WTC11 (cell line): ENCODE measurements at regions not wholly inside any gene's neighbourhood (a gene's known extent, or its start where the extent isn't known, plus 50 kb on each side); places are given as distances from the start of the nearest gene placed in this dataset.

Source experiments
- ATAC-seq: fragments of 200-7000 bp; cut with Tn5 transposase; 2 replicates; pipeline ENCODE4 v1.10.0; 2021; ENCODE audit warnings: mild to moderate bottlenecking, moderate library complexity
- CTCF ChIA-PET: fragments of 300-600 bp; sonication (Branson Sonifier 250); formaldehyde crosslinking; loops from one replicate; lab custom pipeline; 2021; ENCODE audit warnings: antibody characterized with exemption; lab: Charles Lee
- POLR2A ChIA-PET: fragments of 350-600 bp; sonication (Branson Sonifier 250); formaldehyde crosslinking; loops from one replicate; lab custom pipeline; 2021; ENCODE audit warnings: antibody characterized with exemption; lab: Charles Lee
- DNase-seq: peaks from one replicate; pipeline ENCODE4 v3.0.0; 2021; ENCODE audit warnings: low spot score
- H3K27ac Mint-ChIP-seq: 2 replicates; pipeline ENCODE4 v1.8.0; 2021; ENCODE audit warnings: mixed read lengths
- H3K27me3 Mint-ChIP-seq: 2 replicates; pipeline ENCODE4 v1.8.0; 2021; ENCODE audit warnings: low read depth, mild to moderate bottlenecking, moderate library complexity, mixed read lengths
- H3K36me3 Mint-ChIP-seq: 2 replicates; pipeline ENCODE4 v1.8.0; 2021; ENCODE audit warnings: mixed read lengths
- H3K4me1 Mint-ChIP-seq: 2 replicates; pipeline ENCODE4 v1.8.0; 2022; ENCODE audit warnings: mixed read lengths
- H3K4me3 Mint-ChIP-seq: 2 replicates; pipeline ENCODE4 v1.8.0; 2021; ENCODE audit warnings: mild to moderate bottlenecking, moderate library complexity, mixed read lengths
- H3K9me3 Mint-ChIP-seq: 2 replicates; pipeline ENCODE4 v1.8.0; 2021; ENCODE audit warnings: mixed read lengths
- ETV6 ChIP-seq: sonication (generic); formaldehyde crosslinking; IDR thresholded peaks from 2 replicates; pipeline ENCODE4 v1.8.1; 2022; ENCODE audit warnings: mild to moderate bottlenecking, missing genetic modification reagents
- FOXK1 ChIP-seq: sonication (generic); formaldehyde crosslinking; IDR thresholded peaks from 2 replicates; pipeline ENCODE4 v1.8.0; 2022; ENCODE audit warnings: mild to moderate bottlenecking, moderate library complexity, missing genetic modification reagents
- NR2C2 ChIP-seq: sonication (generic); formaldehyde crosslinking; IDR thresholded peaks from 2 replicates; pipeline ENCODE4 v1.8.0; 2022; ENCODE audit warnings: mild to moderate bottlenecking, missing genetic modification reagents
- NR3C1 ChIP-seq: sonication (generic); formaldehyde crosslinking; conservative IDR thresholded peaks from 2 replicates; pipeline ENCODE4 v1.8.1; 2023; ENCODE audit warnings: low read depth, mild to moderate bottlenecking, missing genetic modification reagents
- RELA ChIP-seq: sonication (generic); formaldehyde crosslinking; IDR thresholded peaks from 2 replicates; pipeline ENCODE4 v1.8.1; 2022; ENCODE audit warnings: missing genetic modification reagents, mild to moderate bottlenecking, borderline replicate concordance
- RORB ChIP-seq: fragments of 250-450 bp; sonication (Bioruptor Pico); IDR thresholded peaks from 2 replicates; pipeline ENCODE4 v1.9.0; 2021; ENCODE audit warnings: mild to moderate bottlenecking
- SMAD4 ChIP-seq: sonication (generic); formaldehyde crosslinking; IDR thresholded peaks from 2 replicates; pipeline ENCODE4 v1.8.0; 2022; ENCODE audit warnings: mild to moderate bottlenecking, missing genetic modification reagents
- SP1 ChIP-seq: sonication (generic); formaldehyde crosslinking; conservative IDR thresholded peaks from 2 replicates; pipeline ENCODE4 v1.8.1; 2022; ENCODE audit warnings: missing genetic modification reagents
- TEAD1 ChIP-seq: sonication (generic); formaldehyde crosslinking; IDR thresholded peaks from 2 replicates; pipeline ENCODE4 v1.8.0; 2022; ENCODE audit warnings: mild to moderate bottlenecking, missing genetic modification reagents
- TP53 ChIP-seq: sonication (generic); formaldehyde crosslinking; IDR thresholded peaks from 2 replicates; pipeline ENCODE4 v1.8.1; 2023; ENCODE audit warnings: mild to moderate bottlenecking, missing genetic modification reagents
- ZBTB21 ChIP-seq: sonication (generic); formaldehyde crosslinking; IDR thresholded peaks from 2 replicates; pipeline ENCODE4 v1.8.1; 2023; ENCODE audit warnings: mild to moderate bottlenecking, missing genetic modification reagents, borderline replicate concordance
- ZNF671 ChIP-seq: fragments of 250-450 bp; sonication (Bioruptor Pico); IDR thresholded peaks from 2 replicates; pipeline ENCODE4 v1.8.0; 2021; ENCODE audit warnings: mild to moderate bottlenecking
- TF ChIP-seq, protein P1 (sequence below): sonication (generic); formaldehyde crosslinking; IDR thresholded peaks from 2 replicates; pipeline ENCODE4 v1.8.1; 2023; ENCODE audit warnings: mild to moderate bottlenecking, missing genetic modification reagents
- TF ChIP-seq, protein P2 (sequence below): sonication (generic); formaldehyde crosslinking; IDR thresholded peaks from 2 replicates; pipeline ENCODE4 v1.8.0; 2023; ENCODE audit warnings: missing genetic modification reagents
- TF ChIP-seq, protein P3 (sequence below): sonication (generic); formaldehyde crosslinking; IDR thresholded peaks from 2 replicates; pipeline ENCODE4 v1.8.1; 2023; ENCODE audit warnings: mild to moderate bottlenecking, missing genetic modification reagents, moderate library complexity
- TF ChIP-seq, protein P4 (sequence below): fragments of 250-450 bp; sonication (Bioruptor Pico); IDR thresholded peaks from 2 replicates; pipeline ENCODE4 v2.1.2; 2022; ENCODE audit warnings: mild to moderate bottlenecking, moderate library complexity
- TF ChIP-seq, protein P5 (sequence below): sonication (generic); formaldehyde crosslinking; IDR thresholded peaks from 2 replicates; pipeline ENCODE4 v1.8.0; 2023; ENCODE audit warnings: mild to moderate bottlenecking, missing genetic modification reagents
- TF ChIP-seq, protein P6 (sequence below): sonication (generic); formaldehyde crosslinking; IDR thresholded peaks from 2 replicates; pipeline ENCODE4 v1.8.1; 2022; ENCODE audit warnings: low read depth, missing genetic modification reagents, borderline replicate concordance

DNA sequence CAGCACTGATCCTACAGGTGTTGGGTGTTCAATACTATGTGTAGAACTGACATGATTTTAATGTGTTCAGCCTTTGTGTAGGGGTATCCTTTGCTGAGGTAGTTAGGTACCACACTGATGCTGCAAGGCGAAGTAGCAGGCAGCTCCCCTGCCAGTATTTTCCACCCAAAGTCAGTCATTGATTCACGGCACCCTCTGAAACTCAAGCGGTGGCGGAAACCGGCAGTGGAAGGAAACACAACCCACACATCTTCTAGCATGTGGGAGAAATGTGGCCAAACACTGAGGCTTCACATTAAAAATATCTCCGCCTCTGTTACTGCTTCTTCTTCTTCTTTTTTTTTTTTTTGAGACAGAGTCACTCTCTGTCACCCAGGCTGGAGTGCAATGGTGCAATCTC, 126.3 kb downstream of the AASDH start:
- H3K27me3 Mint-ChIP-seq = peaks cover 4% of the 10 kb centered on the region; the same call in 1 of the 2 replicates
- no peak for DNase-seq
- no peak overlapping the region for H3K4me3 Mint-ChIP-seq
- TF ChIP-seq SP1 (CRISPR knock-in tag) (no peak), NR3C1 (CRISPR knock-in tag) (no peak), TEAD1 (CRISPR knock-in tag) (no peak), ZNF671 (CRISPR knock-in tag) (no peak), ETV6 (CRISPR knock-in tag) (no peak), TP53 (CRISPR knock-in tag) (no peak), ZBTB21 (CRISPR knock-in tag) (no peak)
- TF ChIP-seq, protein P1, sequence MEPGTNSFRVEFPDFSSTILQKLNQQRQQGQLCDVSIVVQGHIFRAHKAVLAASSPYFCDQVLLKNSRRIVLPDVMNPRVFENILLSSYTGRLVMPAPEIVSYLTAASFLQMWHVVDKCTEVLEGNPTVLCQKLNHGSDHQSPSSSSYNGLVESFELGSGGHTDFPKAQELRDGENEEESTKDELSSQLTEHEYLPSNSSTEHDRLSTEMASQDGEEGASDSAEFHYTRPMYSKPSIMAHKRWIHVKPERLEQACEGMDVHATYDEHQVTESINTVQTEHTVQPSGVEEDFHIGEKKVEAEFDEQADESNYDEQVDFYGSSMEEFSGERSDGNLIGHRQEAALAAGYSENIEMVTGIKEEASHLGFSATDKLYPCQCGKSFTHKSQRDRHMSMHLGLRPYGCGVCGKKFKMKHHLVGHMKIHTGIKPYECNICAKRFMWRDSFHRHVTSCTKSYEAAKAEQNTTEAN (CRISPR knock-in tag) = no peak
- TF ChIP-seq, protein P2, sequence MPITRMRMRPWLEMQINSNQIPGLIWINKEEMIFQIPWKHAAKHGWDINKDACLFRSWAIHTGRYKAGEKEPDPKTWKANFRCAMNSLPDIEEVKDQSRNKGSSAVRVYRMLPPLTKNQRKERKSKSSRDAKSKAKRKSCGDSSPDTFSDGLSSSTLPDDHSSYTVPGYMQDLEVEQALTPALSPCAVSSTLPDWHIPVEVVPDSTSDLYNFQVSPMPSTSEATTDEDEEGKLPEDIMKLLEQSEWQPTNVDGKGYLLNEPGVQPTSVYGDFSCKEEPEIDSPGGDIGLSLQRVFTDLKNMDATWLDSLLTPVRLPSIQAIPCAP (CRISPR knock-in tag) = no peak
- peaks cover 13% of the 10 kb centered on the region for H3K4me1 Mint-ChIP-seq
- POLR2A ChIA-PET = no interaction called here
- peaks cover 22% of the 10 kb centered on the region for H3K36me3 Mint-ChIP-seq
- no peak overlapping the region for H3K27ac Mint-ChIP-seq
- H3K9me3 Mint-ChIP-seq = peaks cover 28% of the 10 kb centered on the region
- CTCF ChIA-PET = no interaction called here
- ATAC-seq = no peak

DNA sequence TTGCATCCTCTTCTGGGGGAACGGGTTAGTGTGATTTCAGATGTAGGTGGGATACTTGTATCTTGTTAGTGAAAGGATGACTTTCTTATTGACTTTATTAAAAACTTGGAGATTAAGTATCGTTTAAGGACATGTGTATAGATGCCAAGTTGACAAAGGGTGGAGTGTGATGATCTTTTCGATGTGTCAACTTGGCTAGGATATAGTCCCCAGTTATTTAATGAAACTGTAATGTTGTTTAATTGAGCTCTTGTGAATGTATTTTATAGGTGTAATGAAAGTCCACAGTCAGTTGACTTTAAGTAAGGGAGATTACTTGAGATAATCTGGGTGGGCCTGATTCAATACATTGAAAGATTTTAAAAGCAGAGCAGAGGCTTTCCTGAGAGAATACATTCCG, 127.0 kb downstream of the AASDH start:
- Mint-ChIP-seq H3K9me3 (peaks cover 33% of the 10 kb centered on the region), H3K4me1 (peaks cover 13% of the 10 kb centered on the region)
- TF ChIP-seq NR2C2 (CRISPR knock-in tag) (no peak), SMAD4 (no peak), FOXK1 (no peak)
- TF ChIP-seq, protein P3, sequence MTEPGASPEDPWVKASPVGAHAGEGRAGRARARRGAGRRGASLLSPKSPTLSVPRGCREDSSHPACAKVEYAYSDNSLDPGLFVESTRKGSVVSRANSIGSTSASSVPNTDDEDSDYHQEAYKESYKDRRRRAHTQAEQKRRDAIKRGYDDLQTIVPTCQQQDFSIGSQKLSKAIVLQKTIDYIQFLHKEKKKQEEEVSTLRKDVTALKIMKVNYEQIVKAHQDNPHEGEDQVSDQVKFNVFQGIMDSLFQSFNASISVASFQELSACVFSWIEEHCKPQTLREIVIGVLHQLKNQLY (CRISPR knock-in tag) = no peak
- TF ChIP-seq, protein P4, sequence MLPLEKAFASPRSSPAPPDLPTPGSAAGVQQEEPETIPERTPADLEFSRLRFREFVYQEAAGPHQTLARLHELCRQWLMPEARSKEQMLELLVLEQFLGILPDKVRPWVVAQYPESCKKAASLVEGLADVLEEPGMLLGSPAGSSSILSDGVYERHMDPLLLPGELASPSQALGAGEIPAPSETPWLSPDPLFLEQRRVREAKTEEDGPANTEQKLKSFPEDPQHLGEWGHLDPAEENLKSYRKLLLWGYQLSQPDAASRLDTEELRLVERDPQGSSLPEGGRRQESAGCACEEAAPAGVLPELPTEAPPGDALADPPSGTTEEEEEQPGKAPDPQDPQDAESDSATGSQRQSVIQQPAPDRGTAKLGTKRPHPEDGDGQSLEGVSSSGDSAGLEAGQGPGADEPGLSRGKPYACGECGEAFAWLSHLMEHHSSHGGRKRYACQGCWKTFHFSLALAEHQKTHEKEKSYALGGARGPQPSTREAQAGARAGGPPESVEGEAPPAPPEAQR (CRISPR knock-in tag) = no peak
- TF ChIP-seq, all 79 proteins: peak for 0
- H3K27me3 Mint-ChIP-seq = peaks cover 4% of the 10 kb centered on the region; the same call in 1 of the 2 replicates
- no peak overlapping the region for H3K4me3 Mint-ChIP-seq
- no peak for ATAC-seq
- no peak overlapping the region for H3K27ac Mint-ChIP-seq
- peaks cover 24% of the 10 kb centered on the region for H3K36me3 Mint-ChIP-seq
- POLR2A ChIA-PET = no interaction called here
- DNase-seq = no peak
- CTCF ChIA-PET = no interaction called here

DNA sequence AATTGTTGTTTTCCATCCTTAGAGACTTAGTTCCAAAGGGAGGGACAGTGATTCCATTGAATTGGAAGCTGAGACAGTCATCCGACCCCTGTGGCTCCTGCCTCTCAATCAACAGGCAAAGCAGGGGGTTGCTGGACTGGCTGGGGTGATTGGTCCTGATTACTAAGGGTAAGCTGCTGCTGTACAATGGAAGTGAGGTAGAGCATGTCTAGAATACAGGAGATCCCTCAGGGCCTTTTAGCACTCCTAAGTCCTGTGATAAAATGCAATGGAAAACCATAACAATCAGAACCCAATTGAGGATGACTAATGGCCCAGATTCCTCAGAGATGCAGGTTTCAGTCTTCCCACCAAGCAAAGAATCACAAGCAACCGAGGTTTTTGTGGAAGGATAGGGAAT, 127.6 kb downstream of the AASDH start:
- Mint-ChIP-seq H3K36me3 (peaks cover 24% of the 10 kb centered on the region), H3K27me3 (peaks cover 4% of the 10 kb centered on the region; the same call in 1 of the 2 replicates), H3K27ac (no peak overlapping the region), H3K4me3 (no peak overlapping the region), H3K9me3 (peaks cover 35% of the 10 kb centered on the region)
- CTCF ChIA-PET = no interaction called here
- DNase-seq (no peak), ATAC-seq (peak; percentile 67)
- POLR2A ChIA-PET = no interaction called here
- TF ChIP-seq, protein P5, sequence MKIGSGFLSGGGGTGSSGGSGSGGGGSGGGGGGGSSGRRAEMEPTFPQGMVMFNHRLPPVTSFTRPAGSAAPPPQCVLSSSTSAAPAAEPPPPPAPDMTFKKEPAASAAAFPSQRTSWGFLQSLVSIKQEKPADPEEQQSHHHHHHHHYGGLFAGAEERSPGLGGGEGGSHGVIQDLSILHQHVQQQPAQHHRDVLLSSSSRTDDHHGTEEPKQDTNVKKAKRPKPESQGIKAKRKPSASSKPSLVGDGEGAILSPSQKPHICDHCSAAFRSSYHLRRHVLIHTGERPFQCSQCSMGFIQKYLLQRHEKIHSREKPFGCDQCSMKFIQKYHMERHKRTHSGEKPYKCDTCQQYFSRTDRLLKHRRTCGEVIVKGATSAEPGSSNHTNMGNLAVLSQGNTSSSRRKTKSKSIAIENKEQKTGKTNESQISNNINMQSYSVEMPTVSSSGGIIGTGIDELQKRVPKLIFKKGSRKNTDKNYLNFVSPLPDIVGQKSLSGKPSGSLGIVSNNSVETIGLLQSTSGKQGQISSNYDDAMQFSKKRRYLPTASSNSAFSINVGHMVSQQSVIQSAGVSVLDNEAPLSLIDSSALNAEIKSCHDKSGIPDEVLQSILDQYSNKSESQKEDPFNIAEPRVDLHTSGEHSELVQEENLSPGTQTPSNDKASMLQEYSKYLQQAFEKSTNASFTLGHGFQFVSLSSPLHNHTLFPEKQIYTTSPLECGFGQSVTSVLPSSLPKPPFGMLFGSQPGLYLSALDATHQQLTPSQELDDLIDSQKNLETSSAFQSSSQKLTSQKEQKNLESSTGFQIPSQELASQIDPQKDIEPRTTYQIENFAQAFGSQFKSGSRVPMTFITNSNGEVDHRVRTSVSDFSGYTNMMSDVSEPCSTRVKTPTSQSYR (CRISPR knock-in tag) = no peak
- TF ChIP-seq, protein P6, sequence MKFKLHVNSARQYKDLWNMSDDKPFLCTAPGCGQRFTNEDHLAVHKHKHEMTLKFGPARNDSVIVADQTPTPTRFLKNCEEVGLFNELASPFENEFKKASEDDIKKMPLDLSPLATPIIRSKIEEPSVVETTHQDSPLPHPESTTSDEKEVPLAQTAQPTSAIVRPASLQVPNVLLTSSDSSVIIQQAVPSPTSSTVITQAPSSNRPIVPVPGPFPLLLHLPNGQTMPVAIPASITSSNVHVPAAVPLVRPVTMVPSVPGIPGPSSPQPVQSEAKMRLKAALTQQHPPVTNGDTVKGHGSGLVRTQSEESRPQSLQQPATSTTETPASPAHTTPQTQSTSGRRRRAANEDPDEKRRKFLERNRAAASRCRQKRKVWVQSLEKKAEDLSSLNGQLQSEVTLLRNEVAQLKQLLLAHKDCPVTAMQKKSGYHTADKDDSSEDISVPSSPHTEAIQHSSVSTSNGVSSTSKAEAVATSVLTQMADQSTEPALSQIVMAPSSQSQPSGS = no peak
- TF ChIP-seq RORB = no peak
- no peak for TF ChIP-seq ZBTB21 (CRISPR knock-in tag)
- no peak for TF ChIP-seq RELA (CRISPR knock-in tag)
- TF ChIP-seq, all 79 proteins: peak for 0
- H3K4me1 Mint-ChIP-seq = peaks cover 13% of the 10 kb centered on the region
